ENCODE measurements at regions not wholly inside any gene's neighbourhood (a gene's known extent, or its start where the extent isn't known, plus 50 kb on each side); places are given as distances from the start of the nearest gene placed in this dataset.

DNA sequence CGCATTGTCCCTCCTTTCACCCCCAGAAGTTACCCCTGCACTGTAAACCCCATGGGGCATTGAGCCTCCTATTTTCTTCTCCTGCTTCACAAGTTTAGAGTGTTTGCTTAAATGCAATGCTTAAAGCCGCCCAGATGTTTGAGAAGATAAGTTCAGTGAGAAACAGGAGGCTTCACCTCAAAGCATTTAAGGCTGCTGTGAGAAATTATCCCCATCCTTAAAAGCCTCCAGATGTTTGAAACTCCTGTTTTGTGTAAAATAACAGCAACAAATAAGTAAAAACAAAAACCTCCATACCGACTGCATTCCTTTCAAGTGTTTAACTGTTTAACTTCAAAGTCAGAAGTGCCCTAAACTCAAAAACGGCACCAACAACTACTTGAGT is 81.8 kb downstream of the RTP5 start:
- TF ChIP-seq CTCF (IDR thresholded peaks at IDR 0.05; ENCODE audit: low read depth, low read length) = no peak
- no peak overlapping the region for H3K27ac ChIP-seq
- no peaks in the 10 kb centered on the region for H3K36me3 ChIP-seq
- DNase-seq = no peak
- no peaks in the 10 kb centered on the region for H3K27me3 ChIP-seq (ENCODE audit: insufficient read depth, low read depth, severe bottlenecking)
- no peak overlapping the region for H3K4me3 ChIP-seq (ENCODE audit: low read depth, low read length)
- H3K9me3 ChIP-seq (ENCODE audit: severe bottlenecking) = no peaks in the 10 kb centered on the region

DNA sequence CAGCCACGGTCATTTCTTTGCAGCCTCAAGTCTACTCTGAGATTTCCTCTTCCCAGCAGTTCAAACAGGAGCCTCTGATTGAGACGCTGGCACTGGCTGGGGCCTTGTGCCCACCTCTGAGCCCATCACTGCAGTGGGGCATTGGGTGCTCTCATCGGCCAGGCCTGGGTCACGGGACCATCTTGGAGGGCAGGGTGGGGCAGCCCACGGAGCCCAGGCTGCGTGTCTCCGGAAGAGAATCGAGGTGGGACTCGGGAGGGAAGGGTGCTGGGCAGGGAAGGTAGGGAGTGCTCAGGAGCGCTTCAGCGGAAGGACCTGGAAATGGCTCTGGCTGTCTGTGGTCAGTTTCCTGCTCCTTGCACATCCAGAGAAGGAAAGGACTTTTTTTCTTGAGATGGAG is 82.4 kb downstream of the RTP5 start:
- Histone ChIP-seq H3K4me3 (ENCODE audit: low read depth, low read length) (no peak overlapping the region), H3K36me3 (no peaks in the 10 kb centered on the region), H3K9me3 (ENCODE audit: severe bottlenecking) (no peaks in the 10 kb centered on the region), H3K27ac (no peak overlapping the region), H3K27me3 (ENCODE audit: insufficient read depth, low read depth, severe bottlenecking) (no peaks in the 10 kb centered on the region)
- no peak for DNase-seq
- TF ChIP-seq CTCF (IDR thresholded peaks at IDR 0.05; ENCODE audit: low read depth, low read length) = no peak

DNA sequence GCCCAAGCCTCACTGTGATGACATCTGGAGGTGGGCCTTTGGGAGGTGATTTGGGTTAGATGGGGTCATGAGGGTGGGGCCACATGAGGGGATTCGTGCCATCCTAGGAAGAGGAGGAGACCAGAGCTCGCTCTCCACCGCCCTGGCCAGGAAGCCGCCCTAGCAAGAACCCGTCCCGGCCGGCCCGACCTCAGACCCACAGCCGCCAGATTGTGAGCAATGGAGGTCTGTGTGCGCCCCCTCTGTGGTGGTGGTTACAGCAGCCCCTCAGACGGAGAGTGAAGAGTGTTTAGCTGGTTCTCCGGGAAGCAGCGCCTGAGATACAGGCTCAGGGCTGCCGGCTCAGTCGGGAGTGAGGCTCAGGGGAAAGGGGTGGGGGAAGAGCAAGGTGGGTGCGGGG is 83.3 kb downstream of the RTP5 start:
- Histone ChIP-seq H3K27ac (no peak overlapping the region), H3K36me3 (no peaks in the 10 kb centered on the region), H3K9me3 (ENCODE audit: severe bottlenecking) (no peaks in the 10 kb centered on the region), H3K27me3 (ENCODE audit: insufficient read depth, low read depth, severe bottlenecking) (no peaks in the 10 kb centered on the region), H3K4me3 (ENCODE audit: low read depth, low read length) (no peak overlapping the region)
- no peak for DNase-seq
- TF ChIP-seq CTCF (IDR thresholded peaks at IDR 0.05; ENCODE audit: low read depth, low read length) = no peak

- TF ChIP-seq CTCF (IDR thresholded peaks at IDR 0.05; ENCODE audit: low read depth, low read length) = no peak
Measured at GRCh38 chr2:241953324-241953928, 83.9 kb downstream of the RTP5 start.

GRCh38 chr2:241956521-241957110 is 87.1 kb downstream of the RTP5 start:
- no peak for DNase-seq
- Histone ChIP-seq H3K36me3 (no peaks in the 10 kb centered on the region), H3K27me3 (ENCODE audit: insufficient read depth, low read depth, severe bottlenecking) (no peaks in the 10 kb centered on the region), H3K4me3 (ENCODE audit: low read depth, low read length) (no peak overlapping the region), H3K9me3 (ENCODE audit: severe bottlenecking) (no peaks in the 10 kb centered on the region), H3K27ac (no peak overlapping the region)
- no peak for TF ChIP-seq CTCF (IDR thresholded peaks at IDR 0.05; ENCODE audit: low read depth, low read length)

More at GRCh38 chr2:241953324-241953928, 83.9 kb downstream of the RTP5 start:
- Histone ChIP-seq H3K4me3 (ENCODE audit: low read depth, low read length) (no peak overlapping the region), H3K9me3 (ENCODE audit: severe bottlenecking) (no peaks in the 10 kb centered on the region), H3K36me3 (no peaks in the 10 kb centered on the region), H3K27me3 (ENCODE audit: insufficient read depth, low read depth, severe bottlenecking) (no peaks in the 10 kb centered on the region), H3K27ac (no peak overlapping the region)
- DNase-seq = no peak

GRCh38 chr2:241957276-241957675 is 87.7 kb downstream of the RTP5 start:
- Histone ChIP-seq H3K9me3 (ENCODE audit: severe bottlenecking) (no peaks in the 10 kb centered on the region), H3K27ac (no peak overlapping the region), H3K27me3 (ENCODE audit: insufficient read depth, low read depth, severe bottlenecking) (no peaks in the 10 kb centered on the region), H3K36me3 (no peaks in the 10 kb centered on the region), H3K4me3 (ENCODE audit: low read depth, low read length) (no peak overlapping the region)
- DNase-seq = no peak
- no peak for TF ChIP-seq CTCF (IDR thresholded peaks at IDR 0.05; ENCODE audit: low read depth, low read length)

Data from WERI-Rb-1 (cell line).